CD4-positive, alpha-beta T cell (primary cell): ENCODE measurements at regions not wholly inside any gene's neighbourhood (a gene's known extent, or its start where the extent isn't known, plus 50 kb on each side); places are given as distances from the start of the nearest gene placed in this dataset.

Experiments used
- ATAC-seq: fragments of 200-7000 bp; cut with Tn5 transposase; one replicate; pipeline ENCODE4 v1.10.0; 2022; ENCODE audit warnings: mild to moderate bottlenecking; ENCODE audit not compliant: poor library complexity
- CTCF ChIA-PET: fragments of 350-600 bp; sonication (Branson Sonifier 250); formaldehyde crosslinking; loops from one replicate; lab custom pipeline; 2021; ENCODE audit warnings: antibody characterized with exemption, inconsistent platforms; lab: Charles Lee
- POLR2A ChIA-PET: fragments of 350-600 bp; sonication (Branson Sonifier 250); formaldehyde crosslinking; loops from one replicate; lab custom pipeline; 2021; ENCODE audit warnings: antibody characterized with exemption, inconsistent platforms; lab: Charles Lee
- DNase-seq, 14 experiments: peaks; one replicate each; pipeline ENCODE4 v3.0.0-alpha.2; 2013 to 2020; ENCODE audit warnings: mixed read lengths in 2 of 14
- H3K27ac ChIP-seq, 2 donors: one replicate each; pipeline versions ENCODE4 v1.5.1 to v1.7.0; 2013; ENCODE audit warnings: low read length in 2 of 2, low read depth in 1 of 2, mild to moderate bottlenecking in 1 of 2
- H3K27me3 ChIP-seq, 2 experiments: 1 replicate in 1 of 2; 2 replicates in 1 of 2; pipeline versions ENCODE4 v1.6.1 to v1.7.0; 2013; ENCODE audit warnings: low read length in 2 of 2, control low read depth in 1 of 2, mild to moderate bottlenecking in 1 of 2, moderate library complexity in 1 of 2; ENCODE audit not compliant: insufficient read depth in 2 of 2, control insufficient read depth in 1 of 2
- H3K36me3 ChIP-seq: one replicate; pipeline ENCODE4 v1.6.1; 2013; ENCODE audit warnings: low read length, control low read depth; ENCODE audit not compliant: insufficient read depth
- H3K4me1 ChIP-seq: one replicate; pipeline ENCODE4 v1.6.1; 2013; ENCODE audit warnings: low read length, control low read depth; ENCODE audit not compliant: insufficient read depth
- H3K4me3 ChIP-seq: one replicate; pipeline ENCODE4 v1.5.1; 2013; ENCODE audit warnings: mild to moderate bottlenecking, low read length, moderate library complexity
- H3K9me3 ChIP-seq, 2 experiments: 1 replicate in 1 of 2; 2 replicates in 1 of 2; pipeline versions ENCODE4 v1.6.1 to v1.7.0; 2013; ENCODE audit warnings: low read length in 2 of 2, mild to moderate bottlenecking in 2 of 2, control low read depth in 1 of 2, moderate library complexity in 1 of 2; ENCODE audit not compliant: control insufficient read depth in 1 of 2, insufficient read depth in 1 of 2
- H3K27ac Mint-ChIP-seq: one replicate; pipeline ENCODE4 v1.8.0; 2020; ENCODE audit warnings: mixed read lengths
- H3K27me3 Mint-ChIP-seq: one replicate; pipeline ENCODE4 v1.8.0; 2021; ENCODE audit warnings: mixed read lengths
- H3K36me3 Mint-ChIP-seq: one replicate; pipeline ENCODE4 v1.8.0; 2021; ENCODE audit warnings: low read depth, mixed read lengths
- H3K4me1 Mint-ChIP-seq: one replicate; pipeline ENCODE4 v1.8.0; 2021; ENCODE audit warnings: low read depth, mixed read lengths
- H3K4me3 Mint-ChIP-seq: one replicate; pipeline ENCODE4 v1.8.0; 2020; ENCODE audit warnings: mild to moderate bottlenecking, mixed read lengths
- H3K9me3 Mint-ChIP-seq: one replicate; pipeline ENCODE4 v1.8.0; 2020; ENCODE audit warnings: mixed read lengths
- CTCF ChIP-seq: fragments of 200-600 bp; IDR thresholded peaks from one replicate; pipeline ENCODE4 v1.8.0; 2022; ENCODE audit warnings: antibody characterized with exemption, mild to moderate bottlenecking
- intact Hi-C, 2 experiments: fragments of 100-400 bp; cut with DNase I in 1 of 2; cut with micrococcal nuclease in 1 of 2; formaldehyde crosslinking; loops; one replicate each; pipeline versions ENCODE4 v1.15.1 to v1.9.0; 2023 to 2025; cut with DNase I, micrococcal nuclease

- Histone ChIP-seq H3K4me3 (no peak overlapping the region), H3K4me1 (no peaks in the 10 kb centered on the region), H3K27ac (no peak overlapping the region), H3K27me3 (peaks cover 0 to 4% of the 10 kb centered on the region in 2 experiments), H3K9me3 (peaks cover 0 to 10% of the 10 kb centered on the region in 2 experiments), H3K36me3 (no peaks in the 10 kb centered on the region)
- Mint-ChIP-seq H3K36me3 (no peaks in the 10 kb centered on the region), H3K27me3 (peaks cover 32% of the 10 kb centered on the region), H3K27ac (no peak overlapping the region), H3K4me1 (no peaks in the 10 kb centered on the region), H3K9me3 (no peaks in the 10 kb centered on the region), H3K4me3 (no peak overlapping the region)
- DNase-seq (no peak), ATAC-seq (no peak)
- intact Hi-C loops = no loop called here
- POLR2A ChIA-PET = no interaction called here
- no peak for TF ChIP-seq CTCF
- CTCF ChIA-PET = no interaction called here
These were observed 409.5 kb downstream of the GLRX3 start for GRCh38 chr10:130545697-130546096.

GRCh38 chr10:130546841-130547240 lies 410.6 kb downstream of the GLRX3 start:
- intact Hi-C loops = no loop called here
- H3K9me3 ChIP-seq = peaks cover 0 to 15% of the 10 kb centered on the region in 2 experiments
- H3K36me3 Mint-ChIP-seq = no peaks in the 10 kb centered on the region
- ATAC-seq (no peak), DNase-seq (no peak)
- no peak overlapping the region for H3K27ac ChIP-seq
- no peaks in the 10 kb centered on the region for H3K36me3 ChIP-seq
- no peak overlapping the region for H3K27ac Mint-ChIP-seq
- no peaks in the 10 kb centered on the region for H3K9me3 Mint-ChIP-seq
- peaks cover 0 to 4% of the 10 kb centered on the region in 2 experiments for H3K27me3 ChIP-seq
- POLR2A ChIA-PET = no interaction called here
- H3K4me1 Mint-ChIP-seq = no peaks in the 10 kb centered on the region
- H3K4me1 ChIP-seq = no peaks in the 10 kb centered on the region
- no peak for TF ChIP-seq CTCF
- no peak overlapping the region for H3K4me3 Mint-ChIP-seq
- H3K4me3 ChIP-seq = no peak overlapping the region
- CTCF ChIA-PET = no interaction called here
- peaks cover 32% of the 10 kb centered on the region for H3K27me3 Mint-ChIP-seq

GRCh38 chr10:130547368-130547767 lies 411.2 kb downstream of the GLRX3 start:
- Histone ChIP-seq H3K4me1 (no peaks in the 10 kb centered on the region), H3K9me3 (peaks cover 0 to 15% of the 10 kb centered on the region in 2 experiments), H3K4me3 (no peak overlapping the region), H3K27ac (no peak overlapping the region), H3K27me3 (peaks cover 0 to 4% of the 10 kb centered on the region in 2 experiments), H3K36me3 (no peaks in the 10 kb centered on the region)
- Mint-ChIP-seq H3K9me3 (no peaks in the 10 kb centered on the region), H3K36me3 (no peaks in the 10 kb centered on the region), H3K27ac (no peak overlapping the region), H3K27me3 (peaks cover 32% of the 10 kb centered on the region), H3K4me3 (no peak overlapping the region), H3K4me1 (no peaks in the 10 kb centered on the region)
- ChIA-PET POLR2A (no interaction called here), CTCF (no interaction called here)
- ATAC-seq (no peak), DNase-seq (no peak)
- TF ChIP-seq CTCF = no peak
- intact Hi-C loops = no loop called here
